GM12878 (cell line): ENCODE measurements at regions not wholly inside any gene's neighbourhood (a gene's known extent, or its start where the extent isn't known, plus 50 kb on each side); places are given as distances from the start of the nearest gene placed in this dataset.

Experiments
- BCLAF1 ChIP-seq: fragments of 450-650 bp; IDR thresholded peaks from 2 replicates; pipeline ENCODE4 v1.6.1; 2017; ENCODE audit warnings: antibody characterized with exemption, mild to moderate bottlenecking, moderate library complexity
- E2F4 ChIP-seq: IDR thresholded peaks from 2 replicates; pipeline ENCODE4 v1.6.1; 2012; ENCODE audit warnings: low read depth, low read length, improper control_type of control experiment
- E2F8 ChIP-seq: fragments of 450-650 bp; IDR thresholded peaks from 2 replicates; pipeline ENCODE4 v1.6.1; 2018; ENCODE audit warnings: mild to moderate bottlenecking, low read depth, moderate library complexity; ENCODE audit not compliant: partially characterized antibody
- NFYB ChIP-seq: IDR thresholded peaks from 2 replicates; pipeline ENCODE4 v1.6.1; 2011; ENCODE audit warnings: low read depth, mild to moderate bottlenecking, low read length, improper control_type of control experiment, moderate library complexity; ENCODE audit not compliant: insufficient read depth
- PML ChIP-seq: IDR thresholded peaks from 2 replicates; pipeline ENCODE4 v1.6.1; 2012; ENCODE audit warnings: low read length, inconsistent platforms
- ZNF622 ChIP-seq: fragments of 450-650 bp; IDR thresholded peaks from 2 replicates; pipeline ENCODE4 v1.6.1; 2017; ENCODE audit warnings: mild to moderate bottlenecking, inconsistent platforms
- ZZZ3 ChIP-seq: IDR thresholded peaks from 2 replicates; pipeline ENCODE4 v1.6.1; 2011; ENCODE audit warnings: low read depth; ENCODE audit not compliant: control insufficient read depth, insufficient read length

- TF ChIP-seq ZNF622 (no peak), E2F8 (no peak), E2F4 (no peak), BCLAF1 (no peak), ZZZ3 (no peak), NFYB (no peak), PML (no peak)
These were observed 58.8 kb downstream of the POM121L12 start (continued) for GRCh38 chr7:53094191-53094590.
